Panc1 (cell line): ENCODE measurements at regions not wholly inside any gene's neighbourhood (a gene's known extent, or its start where the extent isn't known, plus 50 kb on each side); places are given as distances from the start of the nearest gene placed in this dataset.

ENCODE experiments used
- ATAC-seq: fragments of 200-7000 bp; cut with Tn5 transposase; 2 replicates; pipeline ENCODE4 v1.9.1; 2020; ENCODE audit warnings: mild to moderate bottlenecking, moderate library complexity
- BruUV-seq: library from RNA; stranded (reverse); fragments of 400-500 nt; replicated peaks from 2 replicates; lab custom pipeline; 2021; lab: Mats Ljungman, UMichigan
- CTCF ChIA-PET: fragments of 300-600 bp; sonication (Branson Sonifier 250); formaldehyde crosslinking; loops from one replicate; lab custom pipeline; 2022; ENCODE audit warnings: antibody characterized with exemption; lab: Charles Lee
- POLR2A ChIA-PET: fragments of 300-600 bp; sonication (Branson Sonifier 250); formaldehyde crosslinking; loops from one replicate; lab custom pipeline; 2022; ENCODE audit warnings: antibody characterized with exemption; lab: Charles Lee
- DNase-seq: peaks from one replicate; pipeline ENCODE4 v3.0.0-alpha.2; 2010; ENCODE audit warnings: low read depth, low spot score
- H3K27ac ChIP-seq: 2 replicates; pipeline ENCODE4 v1.5.1; 2011; ENCODE audit warnings: mild to moderate bottlenecking, low read length, inconsistent platforms
- H3K27me3 ChIP-seq: fragments of 200-500 bp; sonication (Bioruptor generic); 2 replicates; pipeline ENCODE4 v1.6.0; 2014; ENCODE audit warnings: low read length, inconsistent platforms; ENCODE audit not compliant: control insufficient read depth, insufficient read depth
- H3K36me3 ChIP-seq: fragments of 200-500 bp; sonication (Bioruptor generic); 2 replicates; pipeline ENCODE4 v1.5.1; 2014; ENCODE audit warnings: inconsistent platforms, mild to moderate bottlenecking, low read length, moderate library complexity; ENCODE audit not compliant: control insufficient read depth, insufficient read depth
- H3K4me1 ChIP-seq: 2 replicates; pipeline ENCODE4 v1.5.1; 2011; ENCODE audit warnings: inconsistent platforms, mild to moderate bottlenecking, low read length, moderate library complexity; ENCODE audit not compliant: control insufficient read depth, insufficient read depth
- H3K4me3 ChIP-seq, 2 experiments: 2 replicates each; pipeline ENCODE4 v1.5.1; 2011 to 2012; ENCODE audit warnings: low read depth in 2 of 2, low read length in 2 of 2, mild to moderate bottlenecking in 2 of 2, inconsistent platforms in 1 of 2, moderate library complexity in 1 of 2
- H3K9me3 ChIP-seq: fragments of 200-500 bp; sonication (Bioruptor generic); 2 replicates; pipeline ENCODE4 v1.5.1; 2014; ENCODE audit warnings: low read depth, mild to moderate bottlenecking, inconsistent platforms, low read length, moderate library complexity; ENCODE audit not compliant: control insufficient read depth, insufficient read depth
- POLR2AphosphoS5 ChIP-seq: IDR thresholded peaks from 2 replicates; pipeline ENCODE4 v1.6.1; 2012; ENCODE audit warnings: mild to moderate bottlenecking, low read depth, low read length, moderate library complexity
- SIN3A ChIP-seq: IDR thresholded peaks from 2 replicates; pipeline ENCODE4 v1.6.1; 2012; ENCODE audit warnings: low read depth, mild to moderate bottlenecking, low read length, moderate library complexity, borderline replicate concordance; ENCODE audit not compliant: insufficient read depth
- TCF7L2 ChIP-seq: IDR thresholded peaks from 2 replicates; pipeline ENCODE4 v1.6.1; 2011; ENCODE audit warnings: mild to moderate bottlenecking, low read depth, low read length, inconsistent platforms
- in situ Hi-C: cut with HindIII; loops from 2 replicates; pipeline ENCODE4 v1.10.0; 2016; ENCODE audit warnings: low sequenced_read_pairs, low pct_unique_long_range_greater_than_20kb
- intact Hi-C: fragments of 100-400 bp; cut with micrococcal nuclease; formaldehyde crosslinking; loops from one replicate; pipeline ENCODE4 v1.10.0; 2022; ENCODE audit not compliant: unreplicated experiment
- TF ChIP-seq, protein P1 (sequence below), 2 experiments: IDR thresholded peaks; 2 replicates each; pipeline ENCODE4 v1.6.1; 2011 to 2012; ENCODE audit warnings: low read depth in 2 of 2, control low read depth in 1 of 2, low read length in 1 of 2, mild to moderate bottlenecking in 1 of 2, moderate library complexity in 1 of 2; ENCODE audit not compliant: insufficient read depth in 1 of 2
- TF ChIP-seq, protein P2 (sequence below): fragments of 450-650 bp; IDR thresholded peaks from 2 replicates; pipeline ENCODE4 v1.5.1; 2017; ENCODE audit warnings: mild to moderate bottlenecking

GRCh38 chr14:66247662-66248193, 238.4 kb upstream of the CCDC196 start:
- ATAC-seq = no peak
- H3K27me3 ChIP-seq = peaks cover 2% of the 10 kb centered on the region; the same call in 1 of the 2 replicates
- intact Hi-C loops = no loop called here
- no peaks in the 10 kb centered on the region for H3K4me1 ChIP-seq
- DNase-seq = no peak
- H3K27ac ChIP-seq = no peak overlapping the region
- no peaks in the 10 kb centered on the region for H3K36me3 ChIP-seq
- in situ Hi-C loops = no loop called here
- no peaks in the 10 kb centered on the region for H3K9me3 ChIP-seq
- TF ChIP-seq TCF7L2 = no peak
- TF ChIP-seq, protein P1, sequence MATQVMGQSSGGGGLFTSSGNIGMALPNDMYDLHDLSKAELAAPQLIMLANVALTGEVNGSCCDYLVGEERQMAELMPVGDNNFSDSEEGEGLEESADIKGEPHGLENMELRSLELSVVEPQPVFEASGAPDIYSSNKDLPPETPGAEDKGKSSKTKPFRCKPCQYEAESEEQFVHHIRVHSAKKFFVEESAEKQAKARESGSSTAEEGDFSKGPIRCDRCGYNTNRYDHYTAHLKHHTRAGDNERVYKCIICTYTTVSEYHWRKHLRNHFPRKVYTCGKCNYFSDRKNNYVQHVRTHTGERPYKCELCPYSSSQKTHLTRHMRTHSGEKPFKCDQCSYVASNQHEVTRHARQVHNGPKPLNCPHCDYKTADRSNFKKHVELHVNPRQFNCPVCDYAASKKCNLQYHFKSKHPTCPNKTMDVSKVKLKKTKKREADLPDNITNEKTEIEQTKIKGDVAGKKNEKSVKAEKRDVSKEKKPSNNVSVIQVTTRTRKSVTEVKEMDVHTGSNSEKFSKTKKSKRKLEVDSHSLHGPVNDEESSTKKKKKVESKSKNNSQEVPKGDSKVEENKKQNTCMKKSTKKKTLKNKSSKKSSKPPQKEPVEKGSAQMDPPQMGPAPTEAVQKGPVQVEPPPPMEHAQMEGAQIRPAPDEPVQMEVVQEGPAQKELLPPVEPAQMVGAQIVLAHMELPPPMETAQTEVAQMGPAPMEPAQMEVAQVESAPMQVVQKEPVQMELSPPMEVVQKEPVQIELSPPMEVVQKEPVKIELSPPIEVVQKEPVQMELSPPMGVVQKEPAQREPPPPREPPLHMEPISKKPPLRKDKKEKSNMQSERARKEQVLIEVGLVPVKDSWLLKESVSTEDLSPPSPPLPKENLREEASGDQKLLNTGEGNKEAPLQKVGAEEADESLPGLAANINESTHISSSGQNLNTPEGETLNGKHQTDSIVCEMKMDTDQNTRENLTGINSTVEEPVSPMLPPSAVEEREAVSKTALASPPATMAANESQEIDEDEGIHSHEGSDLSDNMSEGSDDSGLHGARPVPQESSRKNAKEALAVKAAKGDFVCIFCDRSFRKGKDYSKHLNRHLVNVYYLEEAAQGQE (IDR thresholded peaks at IDR 0.05; ENCODE audit: insufficient read depth in 1 of 2, low read depth in 2 of 2, low read length in 1 of 2) = no peak
- no peak for TF ChIP-seq POLR2AphosphoS5
- TF ChIP-seq, protein P2, sequence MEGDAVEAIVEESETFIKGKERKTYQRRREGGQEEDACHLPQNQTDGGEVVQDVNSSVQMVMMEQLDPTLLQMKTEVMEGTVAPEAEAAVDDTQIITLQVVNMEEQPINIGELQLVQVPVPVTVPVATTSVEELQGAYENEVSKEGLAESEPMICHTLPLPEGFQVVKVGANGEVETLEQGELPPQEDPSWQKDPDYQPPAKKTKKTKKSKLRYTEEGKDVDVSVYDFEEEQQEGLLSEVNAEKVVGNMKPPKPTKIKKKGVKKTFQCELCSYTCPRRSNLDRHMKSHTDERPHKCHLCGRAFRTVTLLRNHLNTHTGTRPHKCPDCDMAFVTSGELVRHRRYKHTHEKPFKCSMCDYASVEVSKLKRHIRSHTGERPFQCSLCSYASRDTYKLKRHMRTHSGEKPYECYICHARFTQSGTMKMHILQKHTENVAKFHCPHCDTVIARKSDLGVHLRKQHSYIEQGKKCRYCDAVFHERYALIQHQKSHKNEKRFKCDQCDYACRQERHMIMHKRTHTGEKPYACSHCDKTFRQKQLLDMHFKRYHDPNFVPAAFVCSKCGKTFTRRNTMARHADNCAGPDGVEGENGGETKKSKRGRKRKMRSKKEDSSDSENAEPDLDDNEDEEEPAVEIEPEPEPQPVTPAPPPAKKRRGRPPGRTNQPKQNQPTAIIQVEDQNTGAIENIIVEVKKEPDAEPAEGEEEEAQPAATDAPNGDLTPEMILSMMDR = no peak
- no peak for TF ChIP-seq SIN3A
- POLR2A ChIA-PET = no interaction called here
- H3K4me3 ChIP-seq = no peak overlapping the region
- BruUV-seq = no TSS peak
- CTCF ChIA-PET = no interaction called here

- no peak overlapping the region for H3K4me3 ChIP-seq
- no peaks in the 10 kb centered on the region for H3K4me1 ChIP-seq
- ATAC-seq = no peak
- no peak for DNase-seq
- BruUV-seq = no TSS peak
- no peak overlapping the region for H3K27ac ChIP-seq
- POLR2A ChIA-PET = no interaction called here
- no peaks in the 10 kb centered on the region for H3K9me3 ChIP-seq
- CTCF ChIA-PET = no interaction called here
- no peaks in the 10 kb centered on the region for H3K36me3 ChIP-seq
- TF ChIP-seq, protein P1 (IDR thresholded peaks at IDR 0.05; ENCODE audit: insufficient read depth in 1 of 2, low read depth in 2 of 2, low read length in 1 of 2) = no peak
- TF ChIP-seq POLR2AphosphoS5 (no peak), TCF7L2 (no peak), SIN3A (no peak)
- TF ChIP-seq, protein P2 = no peak
- intact Hi-C loops (no loop called here), in situ Hi-C loops (no loop called here)
- H3K27me3 ChIP-seq = peaks cover 2% of the 10 kb centered on the region; the same call in 1 of the 2 replicates
Observed at GRCh38 chr14:66248256-66248655, 237.9 kb upstream of the CCDC196 start.
